Activated CD4-positive, alpha-beta T cell treated with anti-CD3 and anti-CD28 coated beads, Interleukin-10, Interleukin-2, amounts not matched to agents 100 ng/mL and 50 ng/mL, durations not matched to agents 16 hours and 8 hours (primary cell): ENCODE measurements at regions not wholly inside any gene's neighbourhood (a gene's known extent, or its start where the extent isn't known, plus 50 kb on each side); places are given as distances from the start of the nearest gene placed in this dataset.
A peak's percentile ranks its signal among the peaks of the same experiment; 100 is the strongest.
"Not testable (repeated sequence)": the region's sequence is repeated elsewhere in the genome, so short reads cannot be mapped to it uniquely, and the experiment has no call there.

Experiments
- DNase-seq: peaks from one replicate; pipeline ENCODE4 v3.0.0-alpha.2; 2020

- no peak for DNase-seq
Observed at GRCh38 chr9:3773362-3774060, 247.7 kb upstream of the RFX3 start.

- no peak for DNase-seq
Observed at GRCh38 chr9:3769646-3770045, 243.8 kb upstream of the RFX3 start.

DNA sequence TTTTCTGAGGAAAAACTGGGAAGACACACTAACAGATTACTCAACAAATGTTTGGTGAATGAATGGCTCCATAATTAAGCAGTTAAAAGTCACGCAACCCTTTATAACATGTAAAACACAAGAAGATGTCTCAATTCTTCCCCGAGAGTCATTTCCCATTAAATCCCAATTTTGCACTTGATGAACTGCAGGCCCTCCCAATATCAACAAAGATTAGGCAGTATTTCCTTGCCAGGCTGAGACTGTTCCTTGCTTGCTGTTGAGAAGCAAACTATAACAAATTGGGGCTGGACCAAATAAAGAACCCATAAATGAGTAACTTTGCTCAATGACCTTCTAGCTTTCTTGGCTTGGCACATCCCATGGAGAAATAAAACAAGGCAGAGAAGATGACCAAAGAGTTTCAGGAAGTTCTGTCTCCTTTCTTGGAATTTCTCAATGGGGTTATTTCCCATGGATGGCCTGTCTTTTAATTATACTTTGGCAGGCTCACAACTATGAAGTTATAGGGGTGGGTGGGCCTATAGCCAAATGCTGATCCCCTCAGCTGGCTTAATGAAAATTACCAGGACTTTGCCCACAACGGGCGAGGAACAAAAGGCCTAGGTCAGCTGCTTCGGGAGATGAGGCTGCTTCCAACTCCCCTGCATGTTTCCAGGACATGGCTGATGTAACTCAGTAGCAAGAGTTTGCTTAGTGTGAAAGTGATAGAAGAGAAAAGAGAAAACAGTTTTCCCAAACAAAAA is 243.1 kb upstream of the RFX3 start:
- no peak for DNase-seq

DNA sequence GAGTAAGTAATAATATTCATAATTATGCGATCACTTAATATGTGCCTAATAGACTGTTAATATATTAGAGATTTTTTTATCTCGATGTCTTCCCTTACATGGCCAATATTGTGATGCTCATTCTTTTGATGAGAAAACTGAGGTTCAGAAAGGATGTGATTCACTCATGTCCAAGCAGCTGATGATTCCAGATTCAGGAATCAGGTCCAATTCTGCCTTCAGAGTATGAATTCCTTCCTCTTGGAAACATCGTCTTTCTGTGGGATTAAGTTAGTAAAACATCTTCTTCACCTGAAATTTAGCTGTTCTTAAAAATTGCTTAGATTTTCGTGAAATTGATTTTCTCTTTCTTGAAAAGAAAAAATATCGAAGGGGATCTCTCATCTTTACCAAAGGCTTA is 242.5 kb upstream of the RFX3 start:
- DNase-seq: no peak

DNA sequence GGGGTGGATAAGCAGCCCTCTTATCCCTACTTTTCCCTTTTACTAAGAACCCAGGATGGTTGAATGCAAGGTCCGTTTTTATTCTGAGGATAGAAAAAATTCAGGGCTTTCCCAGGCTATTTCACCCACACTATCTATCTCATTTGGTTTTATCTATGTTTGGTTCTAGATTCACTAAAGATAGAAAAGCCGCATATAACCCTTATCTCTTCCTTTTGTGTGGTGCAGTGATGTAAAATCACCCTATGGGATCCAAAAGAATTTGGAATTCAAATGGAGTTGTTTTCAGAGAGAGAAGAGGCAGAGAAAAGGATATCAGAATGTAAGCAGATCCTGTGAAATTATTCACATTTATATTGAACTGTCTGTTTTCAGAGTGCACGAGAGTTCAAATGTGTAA is 236.3 kb upstream of the RFX3 start:
- DNase-seq: no peak

DNA sequence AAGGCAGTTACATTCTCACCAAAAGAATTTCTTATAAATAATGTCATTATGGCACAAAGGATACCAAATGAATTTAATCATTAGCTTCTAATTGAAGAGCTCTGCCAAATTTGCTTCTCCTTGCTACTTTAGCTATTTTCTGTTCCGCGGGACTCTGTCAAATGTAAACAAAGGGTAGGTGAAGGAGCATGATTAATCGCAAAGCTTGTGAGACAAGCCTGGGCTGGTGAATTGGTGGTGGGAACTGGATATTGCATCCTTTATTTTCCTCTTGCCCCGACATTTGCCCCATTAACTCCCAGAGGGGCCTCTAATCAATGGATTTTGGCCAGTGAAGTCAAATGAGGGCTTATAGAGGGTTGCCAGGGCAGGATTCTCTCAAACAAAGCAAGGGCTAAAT is 234.2 kb upstream of the RFX3 start:
- no peak for DNase-seq

GRCh38 chr9:3758816-3759576 is 233.2 kb upstream of the RFX3 start:
- DNase-seq: peak; percentile 86

GRCh38 chr9:3756071-3756470 is 230.3 kb upstream of the RFX3 start:
- DNase-seq: no peak

DNA sequence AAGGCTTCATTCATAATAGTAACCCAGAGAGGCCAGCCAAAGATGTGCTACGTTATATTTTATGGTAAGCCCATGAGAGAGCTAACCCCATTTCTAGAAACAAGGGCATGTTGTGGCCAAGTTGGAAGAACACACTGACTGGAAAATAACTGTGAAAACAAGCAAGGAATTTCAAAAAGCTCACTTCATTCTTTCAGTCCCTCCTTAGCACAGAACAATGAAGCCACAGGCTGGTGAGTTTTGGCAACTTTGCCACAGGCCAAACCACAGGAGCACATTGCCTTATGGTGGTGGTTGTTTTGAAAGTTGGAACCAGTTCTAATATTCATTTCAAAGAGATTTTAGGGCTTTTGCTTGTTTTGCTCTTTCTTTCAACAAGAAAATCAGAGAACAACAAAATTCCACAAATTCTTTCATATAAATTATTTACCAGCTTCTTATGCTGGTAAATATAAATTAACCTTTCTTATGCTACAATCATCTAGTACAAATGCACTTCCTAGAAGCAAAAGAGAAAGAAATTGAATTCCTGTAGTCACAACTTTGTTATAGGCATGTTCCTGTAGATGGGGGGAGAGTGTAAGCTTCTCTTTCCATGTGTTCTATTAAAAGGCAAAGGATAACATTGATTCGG is 225.4 kb upstream of the RFX3 start:
- DNase-seq: peak; percentile 71

DNA sequence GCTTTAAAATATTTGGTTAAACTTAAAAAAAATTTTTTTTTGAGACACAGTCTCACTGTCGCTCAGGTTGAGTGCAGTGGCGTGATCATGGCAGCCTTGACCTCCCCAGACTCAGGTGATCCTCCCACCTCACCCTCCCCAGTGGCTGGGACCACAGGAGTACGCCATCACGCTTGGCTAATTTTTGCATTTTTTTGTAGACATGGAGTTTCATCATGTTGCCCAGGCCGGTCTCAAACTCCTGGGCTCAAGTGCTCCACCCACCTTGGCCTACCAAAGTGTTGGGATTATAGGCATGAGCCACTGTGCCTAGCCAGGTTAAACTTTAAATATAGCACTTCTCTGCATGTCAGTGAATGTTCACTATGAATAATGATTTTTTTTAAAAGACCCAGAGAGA is 224.5 kb upstream of the RFX3 start:
- DNase-seq: no peak

DNA sequence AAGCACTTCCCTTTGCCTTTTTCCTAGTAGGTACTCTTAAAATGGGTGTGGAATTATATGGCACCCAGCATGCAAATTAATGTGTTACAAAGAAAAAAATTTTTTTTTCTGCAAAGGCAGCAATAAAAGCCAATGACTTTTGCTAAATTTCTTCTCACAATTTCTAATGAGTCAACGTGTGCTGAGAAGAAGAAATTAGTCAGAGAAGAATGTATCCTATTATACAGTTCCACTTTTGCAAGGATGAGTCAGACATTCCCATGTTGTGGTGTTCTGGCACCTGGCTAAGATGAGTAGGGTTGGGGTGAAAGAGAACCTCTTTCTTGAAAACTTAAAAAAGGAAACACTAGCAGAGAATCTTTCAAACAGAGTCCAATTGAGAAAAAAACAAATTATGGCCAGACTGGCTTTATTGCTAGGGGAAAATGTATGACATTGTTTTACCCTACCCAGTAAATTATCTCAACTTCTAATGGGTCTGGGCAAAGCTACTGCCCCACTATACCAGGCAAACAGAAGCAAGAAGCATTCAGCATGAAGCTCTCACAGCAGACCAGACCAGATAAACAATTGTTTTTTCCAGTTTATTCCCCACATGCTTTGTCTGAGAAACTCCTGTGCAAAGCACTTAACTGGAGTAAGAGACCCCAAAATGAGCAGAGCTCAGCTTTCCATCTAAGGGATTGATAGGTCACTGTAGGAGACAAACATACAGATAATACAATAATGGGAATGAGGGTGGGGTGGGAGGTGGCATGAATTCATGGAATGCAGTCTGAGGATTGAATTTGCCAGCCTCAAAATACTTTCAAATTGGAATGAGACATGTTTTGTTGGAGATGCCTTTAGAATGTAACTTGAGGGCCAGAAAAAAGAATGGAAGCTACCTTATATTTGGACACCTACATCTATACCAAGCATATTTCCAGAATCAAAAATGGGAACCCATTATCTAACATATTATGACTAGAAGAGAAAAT is 220.8 kb upstream of the RFX3 start:
- DNase-seq: peak; percentile 87

DNA sequence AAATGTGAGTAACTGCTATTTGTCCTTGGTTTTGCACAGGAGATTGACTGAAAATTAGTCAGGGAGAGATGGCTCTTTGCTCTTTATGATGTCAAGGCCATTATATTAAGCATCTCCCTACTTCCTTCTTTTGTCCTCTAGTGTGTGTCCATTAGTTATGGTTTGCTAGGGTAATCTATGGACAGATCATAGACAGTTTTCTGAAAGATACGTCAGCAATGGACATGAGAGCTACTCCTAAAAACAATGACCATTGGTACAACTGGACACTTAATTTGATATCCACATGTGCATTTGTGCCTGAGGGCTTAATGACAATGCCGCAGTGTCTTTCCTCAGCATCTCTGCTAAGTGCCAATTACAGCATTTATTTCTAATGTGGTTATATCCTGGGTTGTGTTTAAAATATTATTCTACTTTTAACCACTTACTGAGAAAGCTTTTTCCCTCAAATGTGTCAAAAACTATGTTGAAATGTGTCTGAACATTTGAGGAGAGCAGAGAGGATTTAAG is 218.2 kb upstream of the RFX3 start:
- no peak for DNase-seq

DNA sequence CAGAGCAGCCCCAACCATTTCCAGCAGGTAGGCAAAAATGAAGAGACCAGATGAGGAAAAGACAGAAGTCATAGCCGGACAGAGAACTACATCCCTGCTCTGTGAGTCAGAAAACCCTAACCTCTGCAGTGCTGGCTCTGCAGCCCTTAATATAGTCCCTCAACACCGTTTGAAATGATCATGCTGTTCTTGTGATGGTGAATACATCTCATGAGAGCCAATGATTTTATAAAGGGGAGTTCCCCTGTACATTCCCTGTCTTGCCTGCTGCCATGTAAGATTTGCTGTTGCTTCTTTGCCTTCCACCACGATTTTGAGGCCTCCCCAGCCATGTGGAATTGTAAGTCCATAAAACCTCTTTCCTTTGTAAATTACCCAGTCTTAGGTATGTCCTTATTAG is 216.8 kb upstream of the RFX3 start:
- peak; percentile 26 for DNase-seq

- no peak for DNase-seq
Observed at GRCh38 chr9:3741729-3742128, 215.9 kb upstream of the RFX3 start.

DNA sequence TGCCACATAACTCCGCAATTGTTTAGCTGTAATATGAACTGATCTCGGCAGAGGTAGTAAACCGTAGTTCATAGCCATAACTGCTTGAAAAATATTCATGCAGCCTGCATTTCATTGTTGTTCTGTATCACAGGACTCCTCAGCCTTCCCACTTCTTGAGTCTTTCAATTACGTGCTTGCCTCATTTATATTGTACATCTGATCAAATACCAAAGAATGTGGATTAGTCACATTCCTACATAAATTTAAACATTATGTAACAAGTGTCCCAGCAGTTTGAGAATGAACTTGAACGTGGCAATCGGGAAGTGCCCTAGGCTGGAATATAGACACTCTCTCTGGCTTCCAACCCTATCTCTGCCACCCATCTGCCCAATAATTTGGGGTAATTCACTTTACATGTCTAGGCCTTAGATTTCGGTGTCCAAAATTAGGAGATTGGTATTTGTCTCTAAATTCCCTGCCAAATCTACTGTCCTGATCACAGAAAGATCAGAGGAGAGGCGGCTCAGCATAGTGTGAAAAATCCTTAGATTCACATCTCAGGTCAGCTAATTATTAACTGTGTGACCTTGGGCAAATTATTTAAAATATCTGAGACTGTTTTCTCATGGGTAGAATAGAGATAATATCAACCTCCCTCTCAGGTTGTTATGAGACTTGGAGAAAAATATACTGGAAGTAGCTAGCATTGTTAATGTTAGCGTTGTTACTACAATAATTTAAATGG is 215.1 kb upstream of the RFX3 start:
- DNase-seq: no peak

- no peak for DNase-seq
Observed at GRCh38 chr9:3736161-3736560, 210.4 kb upstream of the RFX3 start.

GRCh38 chr9:3735251-3735650 is 209.4 kb upstream of the RFX3 start:
- DNase-seq: no peak

- DNase-seq: not testable (repeated sequence)
Observed at GRCh38 chr9:3733527-3734262, 207.9 kb upstream of the RFX3 start.

DNA sequence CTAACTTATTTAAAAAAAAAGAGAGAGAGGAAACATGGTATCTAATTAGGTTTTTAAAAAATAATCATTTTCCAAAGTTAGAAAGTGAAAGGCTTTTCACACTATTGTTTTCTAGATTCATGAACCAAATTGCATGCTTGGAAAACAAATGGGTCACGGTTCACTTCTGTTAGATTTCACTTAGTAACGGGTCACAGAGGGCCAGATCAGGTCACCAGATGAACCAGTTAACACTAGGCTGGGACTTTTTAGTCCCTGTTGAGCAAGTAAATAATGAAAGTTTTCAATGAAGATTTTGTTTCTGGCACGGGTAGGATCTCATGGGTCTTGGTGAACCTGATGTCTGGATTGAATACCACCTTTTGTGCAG is 207.2 kb upstream of the RFX3 start:
- no peak for DNase-seq
